K562 (cell line): ENCODE measurements at regions not wholly inside any gene's neighbourhood (a gene's known extent, or its start where the extent isn't known, plus 50 kb on each side); places are given as distances from the start of the nearest gene placed in this dataset.

Source experiments
- RBM22 ChIP-seq: fragments of 200-400 bp; formaldehyde crosslinking; IDR thresholded peaks from 2 replicates; pipeline ENCODE4 v1.6.1; 2018; ENCODE audit warnings: low read length, low read depth; ENCODE audit not compliant: poor library complexity, severe bottlenecking
- RFX5 ChIP-seq: IDR thresholded peaks from 2 replicates; pipeline ENCODE4 v1.6.1; 2011; ENCODE audit warnings: low read depth, mild to moderate bottlenecking, improper control_type of control experiment, low read length
- ZBED1 ChIP-seq: IDR thresholded peaks from 2 replicates; pipeline ENCODE4 v1.6.1; 2014

- no peak for TF ChIP-seq RBM22
- TF ChIP-seq ZBED1 = no peak
- TF ChIP-seq RFX5 = no peak
Measured at GRCh38 chr12:87929346-87929745, 99.9 kb downstream of the C12orf50 start.
